ENCODE measurements at regions not wholly inside any gene's neighbourhood (a gene's known extent, or its start where the extent isn't known, plus 50 kb on each side); places are given as distances from the start of the nearest gene placed in this dataset.

- DNase-seq: no peak
- Histone ChIP-seq H3K4me1 (no peaks in the 10 kb centered on the region), H3K36me3 (no peaks in the 10 kb centered on the region), H3K27me3 (no peaks in the 10 kb centered on the region), H3K9me3 (no peaks in the 10 kb centered on the region), H3K27ac (no peak overlapping the region), H3K4me3 (no peak overlapping the region)
- intact Hi-C loops (cut with DNase I; ENCODE audit: low total_unique reads): no loop called here
- no peak for TF ChIP-seq CTCF (IDR thresholded peaks at IDR 0.05)
These were observed 198.3 kb downstream of the CHIC2 start for GRCh38 chr4:53866055-53866454.

- Histone ChIP-seq H3K27ac (no peak overlapping the region), H3K9me3 (no peaks in the 10 kb centered on the region), H3K4me3 (no peak overlapping the region), H3K36me3 (no peaks in the 10 kb centered on the region), H3K27me3 (no peaks in the 10 kb centered on the region), H3K4me1 (no peaks in the 10 kb centered on the region)
- intact Hi-C loops (cut with DNase I; ENCODE audit: low total_unique reads): no loop called here
- no peak for DNase-seq
- no peak for TF ChIP-seq CTCF (IDR thresholded peaks at IDR 0.05)
These were observed 199.4 kb downstream of the CHIC2 start for GRCh38 chr4:53865054-53865453.

- Histone ChIP-seq H3K27ac (no peak overlapping the region), H3K27me3 (no peaks in the 10 kb centered on the region), H3K9me3 (peaks cover 0 to 4% (median 0%) of the 10 kb centered on the region in 3 donors), H3K4me1 (no peaks in the 10 kb centered on the region), H3K36me3 (no peaks in the 10 kb centered on the region), H3K4me3 (no peak overlapping the region)
- intact Hi-C loops (cut with DNase I; ENCODE audit: low total_unique reads): no loop called here
- no peak for TF ChIP-seq CTCF (IDR thresholded peaks at IDR 0.05)
- no peak for DNase-seq
These were observed 200.6 kb downstream of the CHIC2 start for GRCh38 chr4:53863736-53864365.

- no peak for TF ChIP-seq CTCF (IDR thresholded peaks at IDR 0.05)
- intact Hi-C loops (cut with DNase I; ENCODE audit: low total_unique reads): no loop called here
- Histone ChIP-seq H3K9me3 (peaks cover 0 to 5% (median 0%) of the 10 kb centered on the region in 3 donors), H3K27me3 (no peaks in the 10 kb centered on the region), H3K36me3 (no peaks in the 10 kb centered on the region), H3K4me3 (no peak overlapping the region), H3K27ac (no peak overlapping the region), H3K4me1 (no peaks in the 10 kb centered on the region)
- peak in 1 of 2 donors; percentile 30 for DNase-seq
These were observed 201.2 kb downstream of the CHIC2 start for GRCh38 chr4:53863158-53863557.

- Histone ChIP-seq H3K27me3 (no peaks in the 10 kb centered on the region), H3K27ac (no peak overlapping the region), H3K9me3 (peaks cover 0 to 5% (median 0%) of the 10 kb centered on the region in 3 donors), H3K36me3 (no peaks in the 10 kb centered on the region), H3K4me1 (no peaks in the 10 kb centered on the region), H3K4me3 (no peak overlapping the region)
- intact Hi-C loops (cut with DNase I; ENCODE audit: low total_unique reads): no loop called here
- DNase-seq: no peak
- TF ChIP-seq CTCF (IDR thresholded peaks at IDR 0.05): no peak
These were observed 202.4 kb downstream of the CHIC2 start for GRCh38 chr4:53861856-53862610.
